ENCODE measurements at regions not wholly inside any gene's neighbourhood (a gene's known extent, or its start where the extent isn't known, plus 50 kb on each side); places are given as distances from the start of the nearest gene placed in this dataset.

GRCh38 chr2:236345081-236345714 is 81.0 kb upstream of the ASB18 start:
- Histone ChIP-seq H3K79me2 (ENCODE audit: insufficient read depth, low read length) (no peaks in the 10 kb centered on the region), H2AFZ (ENCODE audit: low read length) (no peak overlapping the region), H3K4me2 (ENCODE audit: low read depth, low read length) (no peak overlapping the region), H3K9me3 (ENCODE audit: low read length) (no peaks in the 10 kb centered on the region), H3K27me3 (ENCODE audit: control insufficient read depth in 1 of 2, insufficient read depth in 2 of 2, low read length in 2 of 2) (peaks cover 3 to 58% of the 10 kb centered on the region in 2 experiments; a peak in 4 of 5 replicates), H3K4me3 (replicated peaks in 1 of 3; ENCODE audit: insufficient read depth in 1 of 3, low read depth in 2 of 3, low read length in 3 of 3) (no peak overlapping the region), H3K4me1 (ENCODE audit: insufficient read depth, low read length) (no peaks in the 10 kb centered on the region), H3K36me3 (replicated peaks in 1 of 2; ENCODE audit: control insufficient read depth in 1 of 2, insufficient read depth in 2 of 2, low read length in 2 of 2) (no peaks in the 10 kb centered on the region), H3K9ac (ENCODE audit: insufficient read depth, low read depth, low read length) (no peak overlapping the region), H4K20me1 (ENCODE audit: insufficient read depth, low read length) (no peaks in the 10 kb centered on the region), H3K27ac (ENCODE audit: extremely low read length, insufficient read depth, low read length) (no peak overlapping the region)
- intact Hi-C loops (cut with micrococcal nuclease; ENCODE audit: unreplicated experiment) (no loop called here), in situ Hi-C loops (cut with HindIII; ENCODE audit: extremely low pct_ligation_motif_present, low pct_unique_long_range_greater_than_20kb) (no loop called here)
- CTCF ChIA-PET (ENCODE audit: low intra/inter-chr PET ratio, low total read pairs): no interaction called here
- POLR2A ChIA-PET: no interaction called here
- WGBS (ENCODE audit: low lambda C conversion rate): 32% methylated on average over 18 of the region's 18 CpGs
- TF ChIP-seq ZNF335 (CRISPR knock-in tag; IDR thresholded peaks at IDR 0.05): no peak
- no peak for TF ChIP-seq ZNF503 (CRISPR knock-in tag; IDR thresholded peaks at IDR 0.05)
- no peak for TF ChIP-seq ATAD3A (CRISPR knock-in tag; IDR thresholded peaks at IDR 0.05)
- no peak for TF ChIP-seq USF2 (IDR thresholded peaks at IDR 0.05; ENCODE audit: low read depth, low read length)
- TF ChIP-seq USF2 (CRISPR knock-in tag; IDR thresholded peaks at IDR 0.05; ENCODE audit: borderline replicate concordance): no peak
- TF ChIP-seq ZNF616 (CRISPR knock-in tag; IDR thresholded peaks at IDR 0.05; ENCODE audit: low read depth): no peak
- TF ChIP-seq IRX3 (CRISPR knock-in tag; IDR thresholded peaks at IDR 0.05; ENCODE audit: borderline replicate concordance, low read depth): no peak
- TF ChIP-seq ZNF431 (CRISPR knock-in tag; IDR thresholded peaks at IDR 0.05; ENCODE audit: borderline replicate concordance, low read depth): no peak
- TF ChIP-seq ZNF234 (CRISPR knock-in tag; conservative IDR thresholded peaks at IDR 0.05): no peak
- TF ChIP-seq PAF1 (CRISPR knock-in tag; IDR thresholded peaks at IDR 0.05): no peak
- no peak for TF ChIP-seq NFATC3 (CRISPR knock-in tag; IDR thresholded peaks at IDR 0.05)
- TF ChIP-seq ZNF34 (CRISPR knock-in tag; IDR thresholded peaks at IDR 0.05; ENCODE audit: borderline replicate concordance): no peak
- TF ChIP-seq SNRNP70 (IDR thresholded peaks at IDR 0.05; ENCODE audit: low read depth, low read length): no peak
- no peak for ATAC-seq
- no peak for DNase-seq (ENCODE audit: low spot score)
- no TSS peak for BruUV-seq (replicated peaks)
- FAIRE-seq: no peak
